Activated T-helper 1 cell treated with anti-CD3 and anti-CD28 coated beads, Interleukin-2, amount 50 U/mL, for 16 hours (primary cell): ENCODE measurements at regions not wholly inside any gene's neighbourhood (a gene's known extent, or its start where the extent isn't known, plus 50 kb on each side); places are given as distances from the start of the nearest gene placed in this dataset.

Source experiments
- DNase-seq, 2 donors: peaks; one replicate each; pipeline ENCODE4 v3.0.0-alpha.2; 2020; ENCODE audit warnings: low read depth in 1 of 2, low spot score in 1 of 2

- no peak for DNase-seq
Observed at GRCh38 chr6:119620846-119621555, 271.4 kb upstream of the MAN1A1 start.

DNA sequence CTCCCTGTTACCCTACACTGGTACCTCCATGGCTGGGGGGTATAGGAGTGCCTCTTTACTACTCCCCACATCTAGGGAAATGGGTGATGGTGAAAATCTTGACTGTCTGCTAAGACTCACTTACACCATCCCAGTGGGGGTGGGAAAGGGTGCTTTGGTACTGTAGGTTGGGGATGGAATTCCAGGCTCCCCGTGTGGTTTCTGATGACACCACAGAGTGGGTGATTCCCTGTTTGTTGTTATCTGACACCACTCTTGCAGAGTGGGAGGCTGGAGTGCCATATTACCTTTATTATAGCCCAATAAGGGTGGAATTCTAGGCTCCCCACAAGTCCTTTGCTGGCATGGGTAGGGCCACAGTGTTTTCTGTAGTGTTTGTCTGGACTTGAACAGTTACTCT is 264.6 kb upstream of the MAN1A1 start:
- DNase-seq = no peak

DNA sequence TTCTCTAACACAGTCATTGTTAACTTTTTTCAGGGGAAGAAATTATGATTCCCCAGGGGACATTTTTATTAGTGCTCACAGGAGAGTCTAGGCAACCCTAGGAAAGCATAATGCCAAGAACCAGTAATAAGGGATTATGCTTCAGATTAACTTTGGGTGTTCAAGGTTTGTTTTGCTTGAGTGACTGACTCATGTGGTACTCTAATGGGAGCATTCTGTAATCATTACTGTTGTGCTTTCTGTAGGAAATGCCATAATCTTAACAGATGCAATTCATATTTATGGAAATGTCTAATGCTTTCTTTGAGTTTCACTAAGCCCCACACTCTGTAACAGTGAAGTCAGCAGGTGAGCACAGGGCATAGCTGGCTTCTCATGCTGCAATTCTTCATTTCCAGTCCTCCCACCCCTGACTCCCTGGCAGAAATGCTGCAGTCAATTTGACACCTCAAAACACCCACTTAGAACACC is 263.4 kb upstream of the MAN1A1 start:
- DNase-seq = no peak

DNA sequence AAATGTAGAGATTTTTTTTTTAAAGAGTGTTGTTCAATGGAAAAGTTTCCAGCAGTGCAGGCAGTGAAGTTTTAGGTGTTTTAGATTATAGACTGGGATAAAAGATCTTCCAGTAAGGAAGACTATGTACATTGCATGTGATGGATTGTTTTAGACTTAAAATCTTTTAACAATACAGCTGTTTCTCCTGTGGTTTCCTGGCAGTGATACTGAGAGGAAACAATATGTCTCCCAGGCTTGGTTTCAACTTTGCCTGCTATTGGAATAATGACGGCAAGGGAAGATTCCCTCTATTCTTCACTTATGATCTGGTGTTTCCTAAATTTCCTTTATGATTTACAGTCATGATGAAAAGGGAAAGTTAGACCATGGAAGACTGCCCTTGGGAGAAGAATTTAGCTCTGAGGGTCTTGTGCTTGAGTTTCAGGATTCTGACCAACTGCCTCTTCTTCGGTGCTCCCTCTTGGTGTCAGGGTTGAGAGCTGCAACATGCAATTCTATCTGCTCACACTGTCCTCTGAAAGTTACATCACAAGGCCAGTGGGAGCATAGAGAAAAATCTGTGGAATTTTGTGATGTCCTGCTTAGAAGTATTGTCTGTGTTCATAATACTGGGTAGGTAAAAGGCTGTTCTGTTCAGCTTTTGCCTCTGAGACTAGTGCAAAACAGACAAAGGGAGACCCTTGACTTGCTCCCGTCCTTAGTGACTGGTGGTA is 262.8 kb upstream of the MAN1A1 start:
- DNase-seq = no peak

- no peak for DNase-seq
Observed at GRCh38 chr6:119610754-119611153, 261.2 kb upstream of the MAN1A1 start.

- DNase-seq = no peak
Observed at GRCh38 chr6:119610265-119610664, 260.7 kb upstream of the MAN1A1 start.

DNA sequence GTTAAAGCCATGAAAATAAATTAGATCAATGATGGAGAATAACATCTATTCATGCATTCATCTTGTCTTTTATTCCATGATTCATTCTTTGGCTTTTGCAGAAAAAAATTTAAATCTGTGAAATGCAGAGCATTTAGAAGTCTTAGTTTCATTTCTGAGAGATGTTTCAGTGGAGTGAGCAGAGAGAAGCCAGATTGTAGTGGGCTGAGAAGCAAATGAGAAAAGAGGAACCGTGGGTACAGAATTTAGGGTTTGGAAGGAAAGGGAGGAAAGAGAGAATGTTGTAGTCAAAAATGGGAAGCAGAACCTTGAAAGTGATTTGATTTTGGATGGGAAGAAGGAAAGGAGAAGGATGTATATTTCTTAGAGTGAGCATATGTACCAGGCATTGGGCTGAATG is 260.3 kb upstream of the MAN1A1 start:
- no peak for DNase-seq

GRCh38 chr6:119608994-119609393 is 259.4 kb upstream of the MAN1A1 start:
- DNase-seq = no peak

DNA sequence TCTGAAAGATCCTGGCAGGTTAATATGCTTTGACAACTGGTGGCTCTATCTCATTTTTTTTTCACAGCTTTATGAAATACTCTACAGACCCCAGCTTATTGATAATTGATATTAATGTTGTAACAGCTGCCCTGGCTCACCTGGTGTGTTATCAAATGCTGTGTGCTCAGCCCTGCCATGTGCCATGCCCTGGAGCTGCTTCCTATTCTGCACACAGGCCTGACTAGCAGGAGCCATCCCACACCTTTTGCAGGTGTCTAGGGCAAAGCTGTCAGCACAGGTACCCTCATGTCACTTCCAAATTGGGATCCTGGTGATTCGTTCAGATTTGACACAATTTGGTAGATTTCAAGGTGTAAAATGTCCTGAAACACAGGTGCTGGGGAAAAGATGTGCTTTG is 254.6 kb upstream of the MAN1A1 start:
- no peak for DNase-seq

- no peak for DNase-seq
Observed at GRCh38 chr6:119603501-119603900, 253.9 kb upstream of the MAN1A1 start.

- no peak for DNase-seq
Observed at GRCh38 chr6:119602215-119603178, 252.9 kb upstream of the MAN1A1 start.

GRCh38 chr6:119598883-119599282 is 249.3 kb upstream of the MAN1A1 start:
- DNase-seq = no peak

- DNase-seq = no peak
Observed at GRCh38 chr6:119594907-119595306, 245.3 kb upstream of the MAN1A1 start.

DNA sequence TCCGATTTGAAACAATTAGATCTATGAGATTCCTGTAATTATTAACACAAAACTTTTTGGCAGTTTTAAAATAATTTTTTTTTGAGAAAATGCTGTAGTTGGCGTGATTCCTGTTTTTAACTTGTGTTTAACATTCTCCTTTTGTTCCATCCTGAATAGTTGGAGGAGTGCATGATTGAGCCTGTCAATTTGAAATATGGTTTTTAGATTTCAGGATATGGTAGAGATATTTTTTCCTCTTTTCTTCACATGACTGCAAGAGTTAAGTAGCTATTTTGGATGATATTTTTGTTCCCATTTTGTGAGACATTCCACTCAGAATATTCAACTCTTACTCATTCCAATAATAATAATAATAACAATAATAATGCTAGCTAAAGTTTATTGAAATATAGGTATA is 241.7 kb upstream of the MAN1A1 start:
- no peak for DNase-seq

GRCh38 chr6:119590066-119590465 is 240.5 kb upstream of the MAN1A1 start:
- no peak for DNase-seq

DNA sequence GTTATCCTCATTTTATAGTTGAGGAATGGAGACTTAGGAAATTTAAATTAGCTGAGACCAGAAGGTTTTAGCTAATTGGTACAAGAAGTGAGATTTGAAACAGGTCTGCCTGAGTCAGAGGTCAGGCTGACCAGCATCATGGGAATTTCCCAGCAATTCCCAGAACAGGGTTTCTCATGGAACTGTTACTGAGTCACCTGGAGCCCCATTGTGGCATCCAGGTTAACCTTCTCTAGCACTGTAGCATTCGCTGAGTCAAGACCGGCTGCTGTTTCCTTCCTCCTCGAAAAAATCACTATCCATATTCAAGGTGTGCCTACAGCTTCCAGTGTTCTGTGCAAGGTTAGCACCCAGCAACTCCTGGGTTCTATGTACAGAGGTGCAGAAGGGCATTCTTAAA is 238.0 kb upstream of the MAN1A1 start:
- DNase-seq = no peak

DNA sequence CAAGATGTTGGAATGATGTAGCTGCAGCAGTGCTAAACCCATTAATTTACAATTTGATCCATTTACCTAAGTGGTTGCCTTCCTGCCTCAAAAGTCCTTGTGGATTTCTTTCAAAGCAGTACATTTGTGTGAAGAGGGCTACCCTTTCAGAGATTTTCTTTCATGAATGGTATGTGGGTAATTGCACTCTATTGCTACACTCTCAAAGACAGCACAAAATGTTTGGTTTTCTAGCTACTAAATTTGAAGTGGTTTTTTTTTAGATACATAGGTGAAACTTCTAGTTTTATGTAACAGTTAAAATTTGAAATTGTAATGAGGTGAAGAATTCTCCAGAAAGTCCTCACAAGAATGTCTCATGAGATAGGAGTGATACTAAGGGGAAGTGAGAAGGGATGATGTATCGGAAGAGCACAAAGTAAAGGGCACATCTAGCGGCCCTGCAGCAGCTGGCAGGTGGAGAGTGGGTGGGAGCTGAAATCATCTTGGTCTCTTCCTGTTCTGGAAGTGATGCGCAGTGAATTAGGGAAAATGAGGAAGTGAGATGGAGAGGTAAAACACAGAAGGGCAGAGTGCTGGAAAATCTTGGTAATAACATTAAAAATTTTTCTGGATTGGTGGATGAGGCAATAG is 236.8 kb upstream of the MAN1A1 start:
- DNase-seq = no peak

DNA sequence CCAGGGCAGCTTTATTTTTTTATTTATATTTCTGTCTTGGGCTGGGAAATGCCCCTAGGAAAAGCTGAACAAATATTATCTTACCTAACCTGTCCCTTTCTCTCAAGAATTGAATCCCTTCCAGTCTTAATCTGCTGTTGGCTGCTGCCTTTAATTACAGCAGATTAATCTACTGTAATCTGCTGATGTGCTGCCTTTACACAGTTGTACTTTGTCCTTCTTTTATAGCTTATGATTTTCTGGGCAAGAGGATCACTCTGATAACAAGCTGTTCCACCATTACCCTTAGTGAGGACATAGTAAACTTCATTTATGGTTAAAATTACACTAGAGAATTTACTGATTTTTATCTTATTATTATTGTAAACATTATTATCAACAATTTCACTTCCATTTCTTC is 234.5 kb upstream of the MAN1A1 start:
- DNase-seq = no peak

DNA sequence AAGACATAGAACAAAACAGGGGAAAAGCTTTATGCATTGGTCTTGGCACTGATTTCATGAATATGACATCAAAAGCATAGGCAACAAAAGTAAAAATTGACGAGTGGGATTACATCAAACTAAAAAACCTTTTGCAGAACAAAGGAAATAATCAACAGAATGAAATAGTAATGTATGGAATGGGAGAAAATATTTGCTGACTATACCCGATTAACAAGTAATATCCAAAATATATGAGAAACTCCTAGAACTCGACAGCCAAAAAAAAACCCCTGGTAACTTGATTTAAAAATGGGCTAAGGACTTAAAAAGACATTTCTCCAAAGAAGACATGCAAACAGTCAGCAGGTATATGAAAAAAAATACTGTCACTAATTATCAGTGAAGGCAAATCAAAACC is 231.7 kb upstream of the MAN1A1 start:
- DNase-seq = no peak

- no peak for DNase-seq
Observed at GRCh38 chr6:119575721-119576120, 226.2 kb upstream of the MAN1A1 start.

DNA sequence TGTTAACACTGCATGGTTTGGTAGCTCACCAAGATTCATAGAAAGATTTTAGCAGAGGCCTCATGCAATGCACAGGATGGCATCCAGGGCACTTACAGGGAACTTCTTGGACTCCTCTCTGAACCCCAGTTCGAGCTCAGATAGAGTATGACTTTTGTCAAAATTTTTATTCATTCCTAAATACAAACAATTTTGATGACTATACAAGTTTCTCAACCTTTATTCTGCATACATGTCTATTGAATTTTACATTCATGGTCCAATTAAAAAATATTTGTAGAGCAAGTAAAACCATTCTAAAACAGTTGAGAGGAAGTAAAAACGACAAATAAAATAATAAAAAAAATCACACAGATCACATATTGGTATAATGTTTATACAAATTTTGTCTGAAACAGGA is 219.0 kb upstream of the MAN1A1 start:
- DNase-seq = no peak
